K562 (cell line): ENCODE measurements at regions not wholly inside any gene's neighbourhood (a gene's known extent, or its start where the extent isn't known, plus 50 kb on each side); places are given as distances from the start of the nearest gene placed in this dataset.

ENCODE experiments used
- CTCF ChIP-seq, 3 experiments: IDR thresholded peaks in 2 of 3; conservative IDR thresholded peaks in 1 of 3; 2 replicates each; pipeline ENCODE4 v1.5.1; 2011 to 2012; ENCODE audit warnings: low read length in 3 of 3, mild to moderate bottlenecking in 3 of 3, control low read depth in 2 of 3, improper control_type of control experiment in 1 of 3, inconsistent platforms in 1 of 3, low read depth in 1 of 3, mixed read lengths in 1 of 3, moderate library complexity in 1 of 3; ENCODE audit not compliant: insufficient read depth in 2 of 3
- HDAC6 ChIP-seq: IDR thresholded peaks from 2 replicates; pipeline ENCODE4 v1.6.1; 2012; ENCODE audit warnings: low read depth, mild to moderate bottlenecking, control low read depth, inconsistent platforms, low read length, moderate library complexity
- JUND ChIP-seq, 2 experiments: IDR thresholded peaks; 2 replicates in 1 of 2; 3 replicates in 1 of 2; pipeline ENCODE4 v1.6.1; 2011; ENCODE audit warnings: borderline replicate concordance in 2 of 2, low read depth in 2 of 2, low read length in 2 of 2, improper control_type of control experiment in 1 of 2, missing biosample characterization in 1 of 2, missing genetic modification characterization in 1 of 2, missing genetic modification reagents in 1 of 2
- NCOA1 ChIP-seq: fragments of 450-650 bp; IDR thresholded peaks from 2 replicates; pipeline ENCODE4 v1.6.1; 2016; ENCODE audit warnings: low read depth
- RAD21 ChIP-seq, 2 experiments: fragments of 250-450 bp in 1 of 2; fragments of 450-650 bp in 1 of 2; sonication (Bioruptor Pico) in 1 of 2; formaldehyde crosslinking in 1 of 2; IDR thresholded peaks in 1 of 2; conservative IDR thresholded peaks in 1 of 2; 2 replicates each; pipeline versions ENCODE4 v1.4.0 to v1.8.0; 2020 to 2022; ENCODE audit warnings: mild to moderate bottlenecking in 2 of 2, moderate library complexity in 1 of 2
- USF2 ChIP-seq: sonication (generic); formaldehyde crosslinking; IDR thresholded peaks from 2 replicates; pipeline ENCODE4 v1.5.0; 2020; ENCODE audit warnings: missing genetic modification reagents
- ZBTB8A ChIP-seq: fragments of 450-650 bp; IDR thresholded peaks from 2 replicates; pipeline ENCODE4 v1.6.1; 2018; ENCODE audit warnings: mild to moderate bottlenecking, moderate library complexity; ENCODE audit not compliant: partially characterized antibody
- ZC3H11A ChIP-seq: IDR thresholded peaks from 2 replicates; pipeline ENCODE4 v1.6.1; 2012; ENCODE audit warnings: low read depth, low read length, improper control_type of control experiment
- ZNF512 ChIP-seq: IDR thresholded peaks from 2 replicates; pipeline ENCODE4 v1.6.1; 2016; ENCODE audit warnings: missing genetic modification characterization, missing compliant biosample characterization

GRCh38 chr14:85317491-85318021 is 212.4 kb upstream of the FLRT2 start:
- TF ChIP-seq HDAC6 (no peak), USF2 (CRISPR knock-in tag) (no peak), JUND (IDR thresholded peaks at IDR 0.05; ENCODE audit: borderline replicate concordance, low read depth, low read length) (no peak), JUND (tag; IDR thresholded peaks at IDR 0.05; ENCODE audit: borderline replicate concordance, low read depth, low read length) (no peak), ZBTB8A (no peak), CTCF (IDR thresholded peaks at IDR 0.05 in 2 of 3, conservative IDR thresholded peaks at IDR 0.05 in 1 of 3; ENCODE audit: insufficient read depth in 2 of 3, low read depth in 1 of 3, low read length in 3 of 3) (no peak), RAD21 (CRISPR knock-in tag; conservative IDR thresholded peaks at IDR 0.05 in 1 of 2, IDR thresholded peaks at IDR 0.05 in 1 of 2) (no peak), NCOA1 (no peak), ZC3H11A (no peak), ZNF512 (no peak)
